ENCODE measurements at regions not wholly inside any gene's neighbourhood (a gene's known extent, or its start where the extent isn't known, plus 50 kb on each side); places are given as distances from the start of the nearest gene placed in this dataset.

GRCh38 chr4:176631611-176632010 is 161.1 kb downstream of the VEGFC start:
- TF ChIP-seq, protein P1, sequence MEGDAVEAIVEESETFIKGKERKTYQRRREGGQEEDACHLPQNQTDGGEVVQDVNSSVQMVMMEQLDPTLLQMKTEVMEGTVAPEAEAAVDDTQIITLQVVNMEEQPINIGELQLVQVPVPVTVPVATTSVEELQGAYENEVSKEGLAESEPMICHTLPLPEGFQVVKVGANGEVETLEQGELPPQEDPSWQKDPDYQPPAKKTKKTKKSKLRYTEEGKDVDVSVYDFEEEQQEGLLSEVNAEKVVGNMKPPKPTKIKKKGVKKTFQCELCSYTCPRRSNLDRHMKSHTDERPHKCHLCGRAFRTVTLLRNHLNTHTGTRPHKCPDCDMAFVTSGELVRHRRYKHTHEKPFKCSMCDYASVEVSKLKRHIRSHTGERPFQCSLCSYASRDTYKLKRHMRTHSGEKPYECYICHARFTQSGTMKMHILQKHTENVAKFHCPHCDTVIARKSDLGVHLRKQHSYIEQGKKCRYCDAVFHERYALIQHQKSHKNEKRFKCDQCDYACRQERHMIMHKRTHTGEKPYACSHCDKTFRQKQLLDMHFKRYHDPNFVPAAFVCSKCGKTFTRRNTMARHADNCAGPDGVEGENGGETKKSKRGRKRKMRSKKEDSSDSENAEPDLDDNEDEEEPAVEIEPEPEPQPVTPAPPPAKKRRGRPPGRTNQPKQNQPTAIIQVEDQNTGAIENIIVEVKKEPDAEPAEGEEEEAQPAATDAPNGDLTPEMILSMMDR (conservative IDR thresholded peaks at IDR 0.05; ENCODE audit: low read depth, low read length): no peak
- no peak overlapping the region for H3K4me3 ChIP-seq (ENCODE audit: low read length)
- no peak for DNase-seq (ENCODE audit: low read depth)

Measured in retinal pigment epithelial cell (primary cell).